ENCODE measurements at regions not wholly inside any gene's neighbourhood (a gene's known extent, or its start where the extent isn't known, plus 50 kb on each side); places are given as distances from the start of the nearest gene placed in this dataset.

- TF ChIP-seq, protein P1, sequence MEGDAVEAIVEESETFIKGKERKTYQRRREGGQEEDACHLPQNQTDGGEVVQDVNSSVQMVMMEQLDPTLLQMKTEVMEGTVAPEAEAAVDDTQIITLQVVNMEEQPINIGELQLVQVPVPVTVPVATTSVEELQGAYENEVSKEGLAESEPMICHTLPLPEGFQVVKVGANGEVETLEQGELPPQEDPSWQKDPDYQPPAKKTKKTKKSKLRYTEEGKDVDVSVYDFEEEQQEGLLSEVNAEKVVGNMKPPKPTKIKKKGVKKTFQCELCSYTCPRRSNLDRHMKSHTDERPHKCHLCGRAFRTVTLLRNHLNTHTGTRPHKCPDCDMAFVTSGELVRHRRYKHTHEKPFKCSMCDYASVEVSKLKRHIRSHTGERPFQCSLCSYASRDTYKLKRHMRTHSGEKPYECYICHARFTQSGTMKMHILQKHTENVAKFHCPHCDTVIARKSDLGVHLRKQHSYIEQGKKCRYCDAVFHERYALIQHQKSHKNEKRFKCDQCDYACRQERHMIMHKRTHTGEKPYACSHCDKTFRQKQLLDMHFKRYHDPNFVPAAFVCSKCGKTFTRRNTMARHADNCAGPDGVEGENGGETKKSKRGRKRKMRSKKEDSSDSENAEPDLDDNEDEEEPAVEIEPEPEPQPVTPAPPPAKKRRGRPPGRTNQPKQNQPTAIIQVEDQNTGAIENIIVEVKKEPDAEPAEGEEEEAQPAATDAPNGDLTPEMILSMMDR (IDR thresholded peaks at IDR 0.05; ENCODE audit: insufficient read depth, low read length, poor library complexity, severe bottlenecking), result no peak
- Histone ChIP-seq H3K27me3 (replicated peaks; ENCODE audit: control insufficient read depth, insufficient read depth, low read length) (no peaks in the 10 kb centered on the region), H3K36me3 (ENCODE audit: control insufficient read depth, insufficient read depth, low read length) (no peaks in the 10 kb centered on the region), H3K4me3 (replicated peaks; ENCODE audit: low read depth, low read length) (no peak overlapping the region)
- no peak for DNase-seq (ENCODE audit: extremely low read depth, insufficient read length)
These were observed 364.3 kb upstream of the ADAMTSL1 start for GRCh38 chr9:18109675-18110074.

- Histone ChIP-seq H3K27me3 (replicated peaks; ENCODE audit: control insufficient read depth, insufficient read depth, low read length) (no peaks in the 10 kb centered on the region), H3K4me3 (replicated peaks; ENCODE audit: low read depth, low read length) (no peak overlapping the region)
- TF ChIP-seq, protein P1 (IDR thresholded peaks at IDR 0.05; ENCODE audit: insufficient read depth, low read length, poor library complexity, severe bottlenecking), result no peak
These were observed 362.8 kb upstream of the ADAMTSL1 start for GRCh38 chr9:18111146-18111545.

GRCh38 chr9:18114559-18115475, 359.1 kb upstream of the ADAMTSL1 start:
- TF ChIP-seq, protein P1 (IDR thresholded peaks at IDR 0.05; ENCODE audit: insufficient read depth, low read length, poor library complexity, severe bottlenecking), result no peak
- H3K36me3 ChIP-seq (ENCODE audit: control insufficient read depth, insufficient read depth, low read length), result no peaks in the 10 kb centered on the region
- H3K27me3 ChIP-seq (replicated peaks; ENCODE audit: control insufficient read depth, insufficient read depth, low read length), result no peaks in the 10 kb centered on the region
- no peak for DNase-seq (ENCODE audit: extremely low read depth, insufficient read length)
- H3K4me3 ChIP-seq (replicated peaks; ENCODE audit: low read depth, low read length), result no peak overlapping the region

More at GRCh38 chr9:18111146-18111545, 362.8 kb upstream of the ADAMTSL1 start:
- no peaks in the 10 kb centered on the region for H3K36me3 ChIP-seq (ENCODE audit: control insufficient read depth, insufficient read depth, low read length)
- DNase-seq (ENCODE audit: extremely low read depth, insufficient read length), result no peak

DNA sequence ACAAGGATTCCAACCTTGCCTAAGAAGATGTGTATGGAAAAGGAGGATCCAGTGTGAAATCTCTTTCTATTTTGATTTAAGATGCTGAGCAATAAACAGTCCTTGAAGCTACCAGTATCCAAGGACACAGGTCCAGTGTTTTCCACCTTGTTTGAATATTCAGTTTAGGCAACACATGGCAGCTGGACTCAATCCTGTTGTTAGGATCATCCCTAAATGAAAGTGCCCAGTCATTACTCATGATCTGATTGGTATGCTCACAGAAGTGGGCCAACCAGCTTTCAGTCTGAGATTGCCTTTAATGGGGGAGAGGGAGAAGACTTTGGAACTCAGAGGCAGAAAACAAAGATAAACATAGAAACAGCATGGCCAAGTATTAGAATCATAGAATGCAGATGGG, 355.7 kb upstream of the ADAMTSL1 start:
- no peak for DNase-seq (ENCODE audit: extremely low read depth, insufficient read length)
- Histone ChIP-seq H3K36me3 (ENCODE audit: control insufficient read depth, insufficient read depth, low read length) (no peaks in the 10 kb centered on the region), H3K4me3 (replicated peaks; ENCODE audit: low read depth, low read length) (no peak overlapping the region), H3K27me3 (replicated peaks; ENCODE audit: control insufficient read depth, insufficient read depth, low read length) (no peaks in the 10 kb centered on the region)
- TF ChIP-seq, protein P1 (IDR thresholded peaks at IDR 0.05; ENCODE audit: insufficient read depth, low read length, poor library complexity, severe bottlenecking), result no peak

DNA sequence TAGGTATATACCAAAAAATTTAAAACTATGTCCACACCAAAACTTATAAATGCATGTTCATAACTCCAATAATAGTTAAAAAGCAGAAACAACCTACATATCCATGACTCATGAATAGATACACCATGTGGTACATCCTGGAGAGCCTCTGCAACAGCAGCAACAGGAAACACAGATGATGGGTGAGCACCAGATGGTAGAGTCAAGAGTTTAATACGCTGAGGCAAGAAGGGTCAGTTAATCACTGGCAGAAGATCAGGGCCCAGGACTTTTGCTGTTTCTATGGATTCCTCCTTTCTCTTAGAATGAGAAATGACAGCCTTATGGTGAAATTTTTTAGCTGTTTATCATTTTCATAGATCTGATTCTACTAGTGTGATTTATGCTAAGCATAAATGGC, 351.8 kb upstream of the ADAMTSL1 start:
- no peak for DNase-seq (ENCODE audit: extremely low read depth, insufficient read length)
- Histone ChIP-seq H3K4me3 (replicated peaks; ENCODE audit: low read depth, low read length) (no peak overlapping the region), H3K27me3 (replicated peaks; ENCODE audit: control insufficient read depth, insufficient read depth, low read length) (no peaks in the 10 kb centered on the region), H3K36me3 (ENCODE audit: control insufficient read depth, insufficient read depth, low read length) (no peaks in the 10 kb centered on the region)
- TF ChIP-seq, protein P1 (IDR thresholded peaks at IDR 0.05; ENCODE audit: insufficient read depth, low read length, poor library complexity, severe bottlenecking), result no peak

Data from GM06990 (cell line).